Suppressor macrophage treated with lipopolysaccharide for 1 hour (primary cell): ENCODE measurements at regions not wholly inside any gene's neighbourhood (a gene's known extent, or its start where the extent isn't known, plus 50 kb on each side); places are given as distances from the start of the nearest gene placed in this dataset.

ENCODE experiments used
- DNase-seq, 3 donors: peaks; one replicate each; pipeline ENCODE4 v3.0.0-alpha.2; 2020 to 2022

GRCh38 chr17:71464241-71464640, 656.6 kb upstream of the SOX9 start:
- no peak for DNase-seq

- no peak for DNase-seq
Measured at GRCh38 chr17:71464751-71465150, 656.1 kb upstream of the SOX9 start.

GRCh38 chr17:71467719-71468118, 653.1 kb upstream of the SOX9 start:
- DNase-seq, result no peak

- DNase-seq, result no peak
Measured at GRCh38 chr17:71470062-71470461, 650.8 kb upstream of the SOX9 start.

GRCh38 chr17:71472809-71473789, 647.7 kb upstream of the SOX9 start:
- peak in 2 of 3 donors; percentile 31 to 40 for DNase-seq

- no peak for DNase-seq
Measured at GRCh38 chr17:71477356-71477755, 643.5 kb upstream of the SOX9 start.

GRCh38 chr17:71480099-71480498, 640.7 kb upstream of the SOX9 start:
- DNase-seq, result no peak

GRCh38 chr17:71482625-71483024, 638.2 kb upstream of the SOX9 start:
- DNase-seq, result no peak

- DNase-seq, result no peak
Measured at GRCh38 chr17:71484546-71484945, 636.3 kb upstream of the SOX9 start.

GRCh38 chr17:71485426-71485825, 635.4 kb upstream of the SOX9 start:
- DNase-seq, result no peak

- DNase-seq, result no peak
Measured at GRCh38 chr17:71486261-71486660, 634.6 kb upstream of the SOX9 start.

GRCh38 chr17:71488851-71489250, 632.0 kb upstream of the SOX9 start:
- DNase-seq, result no peak

GRCh38 chr17:71494062-71494855, 626.6 kb upstream of the SOX9 start:
- DNase-seq, result no peak

- DNase-seq, result no peak
Measured at GRCh38 chr17:71495420-71495819, 625.4 kb upstream of the SOX9 start.

GRCh38 chr17:71496552-71496951, 624.3 kb upstream of the SOX9 start:
- no peak for DNase-seq

GRCh38 chr17:71500761-71501555, 619.9 kb upstream of the SOX9 start:
- no peak for DNase-seq

GRCh38 chr17:71501711-71502110, 619.1 kb upstream of the SOX9 start:
- DNase-seq, result no peak

GRCh38 chr17:71502443-71502842, 618.4 kb upstream of the SOX9 start:
- DNase-seq, result no peak

- no peak for DNase-seq
Measured at GRCh38 chr17:71503710-71504465, 616.9 kb upstream of the SOX9 start.

- DNase-seq, result no peak
Measured at GRCh38 chr17:71505200-71505599, 615.6 kb upstream of the SOX9 start.

- no peak for DNase-seq
Measured at GRCh38 chr17:71505981-71506380, 614.8 kb upstream of the SOX9 start.
